Activated naive CD8-positive, alpha-beta T cell treated with anti-CD3 and anti-CD28 coated beads for 36 hours (primary cell): ENCODE measurements at regions not wholly inside any gene's neighbourhood (a gene's known extent, or its start where the extent isn't known, plus 50 kb on each side); places are given as distances from the start of the nearest gene placed in this dataset.

Experiments
- DNase-seq: peaks from one replicate; pipeline ENCODE4 v3.0.0; 2021
- H3K27ac Mint-ChIP-seq: one replicate; pipeline ENCODE4 v1.8.0; 2022; ENCODE audit warnings: mild to moderate bottlenecking, moderate library complexity, mixed read lengths
- H3K27me3 Mint-ChIP-seq: one replicate; pipeline ENCODE4 v1.8.0; 2022; ENCODE audit warnings: mild to moderate bottlenecking, mixed read lengths
- H3K36me3 Mint-ChIP-seq: one replicate; pipeline ENCODE4 v1.8.0; 2021; ENCODE audit warnings: mild to moderate bottlenecking, mixed read lengths
- H3K4me1 Mint-ChIP-seq: one replicate; pipeline ENCODE4 v1.8.0; 2021; ENCODE audit warnings: mixed read lengths
- H3K4me3 Mint-ChIP-seq: one replicate; pipeline ENCODE4 v1.8.0; 2022; ENCODE audit warnings: mild to moderate bottlenecking, moderate library complexity, mixed read lengths
- H3K9me3 Mint-ChIP-seq: one replicate; pipeline ENCODE4 v1.8.0; 2022; ENCODE audit warnings: mixed read lengths

DNA sequence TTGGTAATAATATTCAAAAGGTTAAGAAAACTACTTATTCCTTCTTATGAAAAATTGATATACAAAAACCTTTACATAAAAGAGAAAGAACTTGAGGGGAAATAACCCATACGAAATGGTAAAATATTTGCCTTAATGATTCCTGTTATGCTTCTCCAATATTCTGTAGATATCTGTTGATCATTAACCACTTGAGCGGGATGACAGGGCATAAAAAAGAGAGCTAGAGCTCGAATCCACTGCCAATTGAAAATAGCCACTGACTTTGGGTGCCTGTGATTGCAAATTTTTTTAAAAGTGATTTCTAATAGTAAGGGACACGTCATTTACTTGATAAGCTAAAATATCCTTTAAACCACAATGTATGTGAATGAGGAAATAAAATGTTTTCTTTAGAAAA is 188.1 kb downstream of the MOXD1 start:
- DNase-seq: no peak
- no peak overlapping the region for H3K27ac Mint-ChIP-seq
- no peaks in the 10 kb centered on the region for H3K4me1 Mint-ChIP-seq
- H3K36me3 Mint-ChIP-seq: no peaks in the 10 kb centered on the region
- peaks cover 8% of the 10 kb centered on the region for H3K27me3 Mint-ChIP-seq
- no peaks in the 10 kb centered on the region for H3K9me3 Mint-ChIP-seq
- no peak overlapping the region for H3K4me3 Mint-ChIP-seq

DNA sequence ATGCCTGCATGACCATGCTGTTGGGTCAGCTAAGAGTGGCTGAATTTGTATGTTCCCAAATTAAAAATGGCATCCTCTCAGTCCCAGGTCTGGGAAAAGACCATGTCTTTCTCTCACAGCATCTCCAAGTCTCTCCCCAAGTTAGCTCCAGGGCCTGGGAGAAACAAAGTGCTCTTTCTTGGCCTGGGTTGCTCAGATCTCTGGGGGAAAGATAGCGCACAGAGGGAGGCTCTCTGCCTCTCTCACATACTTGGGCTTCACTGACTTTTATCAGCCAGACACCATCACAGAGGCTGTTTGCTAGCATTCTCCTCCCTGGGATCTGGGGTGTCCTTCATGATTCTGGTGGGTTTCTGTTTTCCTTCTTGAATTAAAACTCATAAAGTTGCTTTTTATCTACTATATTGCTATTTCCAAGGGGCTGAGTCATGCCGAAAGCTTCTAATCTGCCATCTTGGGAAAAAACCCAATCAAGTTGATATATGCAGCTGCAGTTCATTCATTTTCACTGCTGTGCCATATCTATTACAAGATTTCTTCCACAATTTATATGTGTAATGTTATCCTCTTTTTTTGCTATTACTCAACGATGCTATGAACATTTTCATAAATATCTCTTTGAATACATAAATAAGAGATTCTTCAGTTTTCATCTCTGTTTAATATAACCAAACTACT is 190.2 kb downstream of the MOXD1 start:
- Mint-ChIP-seq H3K27me3 (peaks cover 23% of the 10 kb centered on the region), H3K4me3 (no peak overlapping the region), H3K27ac (no peak overlapping the region), H3K36me3 (no peaks in the 10 kb centered on the region), H3K4me1 (no peaks in the 10 kb centered on the region), H3K9me3 (no peaks in the 10 kb centered on the region)
- DNase-seq: no peak

DNA sequence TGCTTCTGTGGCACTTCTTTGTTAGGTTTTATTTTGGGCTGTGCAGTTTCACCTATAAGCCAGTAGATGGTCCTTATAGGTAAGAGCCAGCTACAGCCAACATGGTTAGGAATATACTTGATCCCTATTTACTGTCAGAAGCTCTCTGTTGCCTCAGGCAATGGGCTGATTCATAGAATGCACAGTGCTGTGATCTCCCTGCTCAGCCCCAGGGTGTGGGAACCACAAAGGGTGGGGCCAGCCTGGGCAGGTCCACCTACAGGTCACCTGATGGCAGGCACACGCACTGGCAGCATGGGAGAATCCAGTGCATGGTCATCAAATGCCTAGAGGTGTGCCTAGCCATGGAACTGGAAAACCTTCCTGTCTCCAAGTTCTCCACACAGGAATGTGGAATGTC is 191.9 kb downstream of the MOXD1 start:
- no peak for DNase-seq
- H3K9me3 Mint-ChIP-seq: no peaks in the 10 kb centered on the region
- H3K4me1 Mint-ChIP-seq: no peaks in the 10 kb centered on the region
- no peak overlapping the region for H3K4me3 Mint-ChIP-seq
- H3K36me3 Mint-ChIP-seq: no peaks in the 10 kb centered on the region
- H3K27me3 Mint-ChIP-seq: peaks cover 21% of the 10 kb centered on the region
- H3K27ac Mint-ChIP-seq: no peak overlapping the region

DNA sequence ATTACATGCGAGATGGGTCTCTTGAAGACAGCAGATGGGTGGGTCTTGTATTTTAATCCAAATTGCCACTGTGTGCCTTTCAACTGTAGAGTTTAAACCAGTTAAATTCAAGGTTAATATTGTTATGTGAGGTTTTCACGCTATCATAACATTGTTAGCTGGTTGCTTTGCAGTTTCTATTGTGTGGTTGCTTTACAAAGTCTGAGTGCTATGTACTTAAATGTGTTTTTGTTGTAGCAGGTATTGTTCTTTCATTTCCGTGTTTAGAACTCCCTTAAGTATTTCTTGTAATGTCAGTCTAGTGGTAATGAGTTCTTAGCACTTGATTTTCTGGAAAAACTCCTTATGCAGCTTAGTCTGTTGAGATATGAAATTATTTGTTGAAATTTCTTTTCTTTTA is 193.3 kb downstream of the MOXD1 start:
- Mint-ChIP-seq H3K27me3 (peaks cover 25% of the 10 kb centered on the region), H3K36me3 (no peaks in the 10 kb centered on the region), H3K27ac (no peak overlapping the region), H3K4me1 (no peaks in the 10 kb centered on the region), H3K9me3 (no peaks in the 10 kb centered on the region), H3K4me3 (no peak overlapping the region)
- DNase-seq: no peak

DNA sequence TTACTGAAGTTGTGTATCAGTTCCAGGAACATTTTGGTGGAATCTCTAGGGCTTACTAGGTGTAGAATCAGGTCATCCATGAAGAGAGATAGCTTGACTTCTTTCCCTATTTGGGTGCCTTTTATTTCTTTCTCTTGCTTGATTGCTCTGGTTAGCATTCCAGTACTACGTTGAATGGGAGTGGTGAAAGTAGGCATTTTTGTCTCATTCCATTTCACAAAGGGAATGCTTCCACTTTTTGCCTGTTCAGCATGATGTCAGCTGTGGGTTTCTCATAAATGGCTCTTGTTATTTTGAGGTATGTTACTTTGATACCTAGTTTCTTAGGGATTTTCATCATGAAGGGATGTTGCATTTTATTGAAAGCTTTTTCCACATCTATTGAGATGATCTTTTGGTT is 195.3 kb downstream of the MOXD1 start:
- no peak for DNase-seq
- no peak overlapping the region for H3K27ac Mint-ChIP-seq
- no peaks in the 10 kb centered on the region for H3K36me3 Mint-ChIP-seq
- H3K4me3 Mint-ChIP-seq: no peak overlapping the region
- peaks cover 28% of the 10 kb centered on the region for H3K27me3 Mint-ChIP-seq
- no peaks in the 10 kb centered on the region for H3K4me1 Mint-ChIP-seq
- no peaks in the 10 kb centered on the region for H3K9me3 Mint-ChIP-seq

DNA sequence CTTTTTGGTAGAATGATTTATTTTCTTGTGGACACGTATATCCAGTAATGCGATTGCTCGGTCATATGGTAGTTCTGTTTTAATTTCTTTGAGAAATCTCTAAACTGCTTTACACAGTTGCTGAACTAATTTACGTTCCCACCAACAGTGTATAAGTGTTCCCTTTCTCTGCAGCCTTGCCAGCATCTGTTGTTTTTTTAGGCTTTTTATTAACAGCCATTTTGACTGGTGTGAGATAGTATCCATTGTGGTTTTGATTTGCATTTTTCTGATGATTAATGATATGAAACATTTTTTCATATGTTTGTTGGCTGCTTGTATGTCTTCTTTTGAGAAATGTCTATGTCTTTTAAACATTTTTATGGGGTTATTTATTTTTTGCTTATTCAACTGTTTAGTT is 196.7 kb downstream of the MOXD1 start:
- peaks cover 28% of the 10 kb centered on the region for H3K27me3 Mint-ChIP-seq
- H3K4me3 Mint-ChIP-seq: no peak overlapping the region
- no peaks in the 10 kb centered on the region for H3K36me3 Mint-ChIP-seq
- H3K27ac Mint-ChIP-seq: no peak overlapping the region
- no peak for DNase-seq
- H3K4me1 Mint-ChIP-seq: no peaks in the 10 kb centered on the region
- no peaks in the 10 kb centered on the region for H3K9me3 Mint-ChIP-seq

DNA sequence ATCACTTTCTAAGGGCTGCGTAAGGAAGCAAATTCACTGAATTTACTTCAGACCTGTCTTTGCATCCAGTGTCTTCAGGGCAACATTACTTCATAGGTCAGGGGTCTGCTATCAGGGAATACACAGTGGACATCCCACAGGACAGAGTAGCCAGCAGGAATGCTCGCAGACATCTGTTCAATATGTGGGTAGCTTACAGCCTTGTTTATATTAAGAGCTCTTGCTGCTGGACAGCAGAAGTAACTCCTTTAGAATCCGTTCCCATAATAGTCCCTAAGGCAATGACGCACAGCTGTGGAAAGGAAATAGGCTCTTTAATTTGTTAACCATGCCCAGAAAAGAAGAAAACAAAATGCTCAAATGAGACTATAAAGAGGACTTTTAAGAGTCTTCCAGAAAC is 198.7 kb downstream of the MOXD1 start:
- Mint-ChIP-seq H3K27ac (no peak overlapping the region), H3K36me3 (no peaks in the 10 kb centered on the region), H3K4me3 (no peak overlapping the region), H3K4me1 (no peaks in the 10 kb centered on the region), H3K9me3 (no peaks in the 10 kb centered on the region), H3K27me3 (peaks cover 20% of the 10 kb centered on the region)
- DNase-seq: no peak

DNA sequence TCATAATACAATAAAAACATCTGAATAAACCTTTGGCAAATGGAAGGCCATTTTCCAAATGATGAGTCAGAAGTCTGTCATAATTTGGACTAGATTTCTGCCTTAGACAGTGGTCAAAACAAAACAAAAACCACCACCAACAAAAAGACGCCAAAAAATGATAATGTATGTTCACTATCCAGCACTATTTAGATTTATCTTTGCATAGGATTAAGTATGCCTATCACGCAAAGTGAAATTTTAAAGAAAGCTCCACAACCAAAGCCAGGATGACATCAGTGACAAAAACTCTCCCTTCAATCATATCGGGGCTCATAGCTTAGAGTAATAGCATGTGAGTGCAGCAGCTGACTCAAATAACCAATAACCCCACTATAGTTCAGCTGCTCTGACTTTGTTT is 201.9 kb downstream of the MOXD1 start:
- Mint-ChIP-seq H3K4me3 (no peak overlapping the region), H3K36me3 (no peaks in the 10 kb centered on the region), H3K27ac (no peak overlapping the region), H3K4me1 (no peaks in the 10 kb centered on the region), H3K27me3 (peaks cover 7% of the 10 kb centered on the region), H3K9me3 (no peaks in the 10 kb centered on the region)
- no peak for DNase-seq

DNA sequence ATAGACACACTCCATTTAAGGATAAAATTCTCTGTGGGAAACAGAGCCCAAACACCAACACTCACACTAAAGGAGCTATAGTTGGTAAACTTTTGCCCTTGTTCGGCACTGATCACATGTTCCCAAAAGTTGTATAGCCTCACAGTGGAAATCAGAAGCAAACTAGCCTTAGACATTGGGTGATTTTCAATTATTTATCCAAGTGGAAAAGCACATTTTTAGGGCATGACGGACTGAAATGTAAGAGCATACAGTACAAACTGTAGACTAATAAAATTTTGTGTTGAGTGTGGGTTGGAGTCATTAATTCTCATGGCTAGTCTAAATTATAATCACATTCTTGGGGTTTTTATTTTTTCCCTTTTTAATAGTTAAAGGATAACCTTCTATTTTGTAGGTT is 202.4 kb downstream of the MOXD1 start:
- Mint-ChIP-seq H3K27me3 (peaks cover 7% of the 10 kb centered on the region), H3K36me3 (no peaks in the 10 kb centered on the region), H3K4me1 (no peaks in the 10 kb centered on the region), H3K9me3 (no peaks in the 10 kb centered on the region), H3K4me3 (no peak overlapping the region), H3K27ac (no peak overlapping the region)
- no peak for DNase-seq

DNA sequence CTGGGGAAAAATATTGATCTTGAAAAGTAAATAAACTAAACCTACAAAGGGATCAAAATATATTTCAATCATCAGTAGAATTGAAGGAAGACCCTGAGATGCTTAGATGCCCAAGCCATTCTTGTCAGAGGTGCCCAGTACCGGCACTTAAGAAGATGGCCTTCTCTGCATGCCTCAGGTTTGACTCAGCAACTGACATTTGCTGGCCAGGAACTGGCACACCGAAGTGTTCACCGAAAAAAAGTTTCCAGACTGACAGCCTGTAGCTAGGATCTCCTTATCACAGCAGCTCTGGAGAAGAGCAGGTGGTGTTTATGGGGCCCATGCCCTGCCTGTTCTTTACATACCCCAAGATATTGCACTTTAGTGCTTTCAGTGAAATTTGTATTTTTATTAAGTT is 203.2 kb downstream of the MOXD1 start:
- H3K9me3 Mint-ChIP-seq: no peaks in the 10 kb centered on the region
- no peak overlapping the region for H3K4me3 Mint-ChIP-seq
- H3K4me1 Mint-ChIP-seq: no peaks in the 10 kb centered on the region
- H3K36me3 Mint-ChIP-seq: no peaks in the 10 kb centered on the region
- DNase-seq: no peak
- H3K27ac Mint-ChIP-seq: no peak overlapping the region
- peaks cover 6% of the 10 kb centered on the region for H3K27me3 Mint-ChIP-seq

DNA sequence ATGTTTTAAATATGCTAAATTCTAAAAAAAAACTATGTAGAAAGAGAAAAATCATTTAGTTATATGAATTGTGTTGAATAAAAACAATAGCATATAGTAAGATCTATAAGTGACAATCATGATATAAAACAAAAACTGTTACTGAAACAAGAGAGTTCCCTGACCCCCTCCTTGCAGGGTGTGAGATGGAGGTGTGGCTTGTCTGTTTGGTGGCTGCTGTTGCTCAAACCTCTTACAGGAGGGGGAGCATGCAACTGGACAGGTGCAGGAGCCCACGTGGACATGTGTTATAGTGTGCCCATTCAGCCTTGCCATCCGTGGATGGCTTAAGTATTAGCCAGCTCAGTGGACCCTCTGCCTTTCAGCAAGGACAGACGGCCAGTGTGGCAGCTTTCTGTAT is 206.7 kb downstream of the MOXD1 start:
- DNase-seq: no peak
- Mint-ChIP-seq H3K9me3 (no peaks in the 10 kb centered on the region), H3K36me3 (no peaks in the 10 kb centered on the region), H3K27me3 (peaks cover 3% of the 10 kb centered on the region), H3K4me3 (no peak overlapping the region), H3K4me1 (peaks cover 6% of the 10 kb centered on the region), H3K27ac (no peak overlapping the region)

DNA sequence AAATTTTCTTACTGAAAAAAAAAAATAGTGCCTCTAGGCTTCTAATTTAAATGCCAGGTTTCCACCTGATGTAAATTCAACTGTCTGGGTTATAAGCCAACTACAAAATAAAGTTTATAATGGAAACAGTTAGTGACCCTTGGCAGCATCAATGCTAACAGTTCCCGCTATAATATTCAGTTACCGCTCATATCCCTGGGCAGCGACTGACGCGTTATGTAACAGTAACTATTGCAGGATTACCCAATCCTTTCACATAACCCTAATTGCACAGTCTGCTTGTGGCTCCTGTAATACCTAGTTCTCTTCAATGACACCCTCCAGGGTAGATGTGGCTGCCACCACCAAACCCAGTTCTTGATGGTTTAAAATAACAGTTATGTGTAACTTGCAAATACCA is 208.6 kb downstream of the MOXD1 start:
- H3K36me3 Mint-ChIP-seq: no peaks in the 10 kb centered on the region
- no peaks in the 10 kb centered on the region for H3K9me3 Mint-ChIP-seq
- no peak for DNase-seq
- peaks cover 3% of the 10 kb centered on the region for H3K27me3 Mint-ChIP-seq
- no peak overlapping the region for H3K4me3 Mint-ChIP-seq
- no peak overlapping the region for H3K27ac Mint-ChIP-seq
- H3K4me1 Mint-ChIP-seq: peaks cover 9% of the 10 kb centered on the region

DNA sequence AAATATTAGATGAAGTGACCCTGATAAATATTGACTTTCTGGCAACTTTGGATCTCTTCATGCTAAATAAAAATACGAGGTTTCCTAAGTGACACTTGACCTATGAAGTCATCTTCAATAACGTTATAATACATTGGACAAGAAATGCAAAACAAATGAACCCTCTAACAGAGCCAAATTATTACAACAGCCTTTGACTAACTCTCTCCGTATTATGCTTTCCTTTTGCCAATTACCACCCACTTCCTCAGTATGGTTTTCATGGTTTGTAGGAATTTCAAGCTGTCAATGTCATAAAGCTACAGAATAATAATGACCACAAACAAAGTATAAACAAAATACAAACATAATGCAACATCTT is 210.5 kb downstream of the MOXD1 start:
- DNase-seq: no peak
- H3K4me1 Mint-ChIP-seq: peaks cover 9% of the 10 kb centered on the region
- H3K27ac Mint-ChIP-seq: no peak overlapping the region
- no peaks in the 10 kb centered on the region for H3K36me3 Mint-ChIP-seq
- peaks cover 3% of the 10 kb centered on the region for H3K27me3 Mint-ChIP-seq
- H3K4me3 Mint-ChIP-seq: no peak overlapping the region
- H3K9me3 Mint-ChIP-seq: no peaks in the 10 kb centered on the region

DNA sequence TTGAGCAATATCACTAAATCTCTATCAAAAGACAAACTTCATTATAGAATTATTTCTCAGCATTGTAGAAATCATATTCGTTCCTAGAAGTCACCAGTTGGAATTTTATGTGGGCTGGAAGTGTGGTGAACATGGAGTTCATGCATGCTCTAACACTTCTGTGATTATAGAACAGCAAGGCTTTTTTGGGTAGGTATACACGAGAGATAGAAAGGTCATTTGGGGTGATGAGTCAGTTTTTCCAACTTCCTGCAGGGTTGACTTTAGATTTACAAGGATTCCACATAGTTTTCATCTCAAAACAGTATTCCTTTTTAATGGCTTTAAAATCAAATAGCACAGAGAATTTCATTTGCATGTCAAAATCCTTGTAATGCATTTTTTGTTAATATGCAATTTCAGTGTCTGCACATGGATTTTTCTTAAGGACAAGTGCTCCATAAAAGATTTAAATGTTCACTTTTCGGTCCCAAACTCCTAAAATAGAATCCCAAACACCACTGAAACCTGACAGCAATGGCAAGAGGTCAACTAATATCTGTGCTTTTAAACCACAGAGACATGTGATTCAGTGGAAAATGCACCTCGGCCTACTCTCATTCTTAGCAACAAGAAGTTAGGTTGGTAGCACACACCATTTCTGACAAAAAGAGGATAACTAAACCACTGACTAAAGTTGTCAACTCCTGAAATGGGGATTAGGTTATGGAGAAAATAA is 211.0 kb downstream of the MOXD1 start:
- Mint-ChIP-seq H3K4me1 (peaks cover 9% of the 10 kb centered on the region), H3K27me3 (peaks cover 3% of the 10 kb centered on the region), H3K4me3 (no peak overlapping the region), H3K36me3 (no peaks in the 10 kb centered on the region), H3K27ac (peak overlapping the region; percentile 20), H3K9me3 (no peaks in the 10 kb centered on the region)
- DNase-seq: no peak

DNA sequence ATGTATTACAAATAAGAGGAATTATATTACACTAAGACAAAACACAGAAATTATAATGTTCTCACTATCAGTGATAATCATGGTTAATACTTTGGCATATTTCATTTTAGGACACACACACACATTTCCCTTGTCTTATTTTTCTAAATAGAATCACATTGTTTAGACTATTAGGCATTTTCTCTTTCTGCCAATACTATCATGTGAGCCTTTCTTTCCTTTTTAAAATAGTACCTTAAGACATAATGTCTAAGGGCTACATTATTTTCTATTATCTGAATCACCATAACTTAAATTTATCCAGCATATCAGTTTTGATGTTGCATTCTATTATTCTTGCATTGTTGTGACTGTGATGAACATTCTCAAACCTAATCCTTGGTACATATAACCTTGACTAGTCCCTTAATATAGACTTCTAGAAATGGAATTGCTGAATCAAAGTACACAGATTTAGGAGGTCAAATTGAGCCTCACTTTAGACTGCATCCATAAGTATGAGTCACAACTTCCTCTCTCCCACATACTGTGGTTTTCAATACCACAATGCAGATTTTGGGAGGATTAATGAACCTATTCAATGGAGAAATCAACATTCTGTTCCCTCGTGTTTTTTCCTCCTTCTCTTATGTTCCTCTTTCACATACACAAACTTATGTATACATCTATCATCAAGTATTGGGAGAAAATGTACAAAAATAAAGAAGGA is 212.6 kb downstream of the MOXD1 start:
- Mint-ChIP-seq H3K9me3 (no peaks in the 10 kb centered on the region), H3K36me3 (no peaks in the 10 kb centered on the region), H3K27me3 (peaks cover 2% of the 10 kb centered on the region), H3K4me3 (no peak overlapping the region), H3K4me1 (peaks cover 9% of the 10 kb centered on the region), H3K27ac (no peak overlapping the region)
- no peak for DNase-seq

DNA sequence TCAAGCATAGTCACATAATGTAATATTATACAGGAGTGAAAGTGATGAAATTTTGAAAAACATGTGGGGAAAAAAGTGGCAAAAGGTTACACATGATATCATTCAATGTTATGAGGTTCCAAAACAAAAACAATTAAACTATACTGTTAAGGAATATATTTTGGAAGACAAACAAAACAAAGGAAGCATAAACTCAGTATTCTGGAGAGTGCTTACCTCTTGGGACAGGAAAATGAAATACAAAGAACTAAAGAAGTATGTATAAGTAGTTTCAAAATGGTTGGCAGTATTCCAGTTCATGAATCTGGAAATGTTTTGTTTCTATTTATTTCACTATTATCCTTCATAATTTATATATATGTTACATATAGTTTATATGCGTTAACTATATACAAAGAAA is 213.5 kb downstream of the MOXD1 start:
- no peak for DNase-seq
- Mint-ChIP-seq H3K36me3 (no peaks in the 10 kb centered on the region), H3K27me3 (no peaks in the 10 kb centered on the region)

More for the DNA sequence above, 213.5 kb downstream of the MOXD1 start:
- no peak overlapping the region for H3K27ac Mint-ChIP-seq
- no peak overlapping the region for H3K4me3 Mint-ChIP-seq
- H3K9me3 Mint-ChIP-seq: no peaks in the 10 kb centered on the region
- H3K4me1 Mint-ChIP-seq: peaks cover 9% of the 10 kb centered on the region
